Ishikawa (cell line): ENCODE measurements at regions not wholly inside any gene's neighbourhood (a gene's known extent, or its start where the extent isn't known, plus 50 kb on each side); places are given as distances from the start of the nearest gene placed in this dataset.

Experiments
- CEBPB ChIP-seq: IDR thresholded peaks from 2 replicates; pipeline ENCODE4 v1.6.1; 2012
- CREB1 ChIP-seq: IDR thresholded peaks from 2 replicates; pipeline ENCODE4 v1.6.1; 2012; ENCODE audit warnings: low read depth
- EGR1 ChIP-seq: IDR thresholded peaks from 2 replicates; pipeline ENCODE4 v1.6.1; 2012
- EP300 ChIP-seq: IDR thresholded peaks from 2 replicates; pipeline ENCODE4 v1.6.1; 2012; ENCODE audit warnings: borderline replicate concordance
- FOXM1 ChIP-seq: IDR thresholded peaks from 2 replicates; pipeline ENCODE4 v1.6.1; 2012; ENCODE audit warnings: low read depth, borderline replicate concordance
- NFIC ChIP-seq: IDR thresholded peaks from 2 replicates; pipeline ENCODE4 v1.6.1; 2012
- RAD21 ChIP-seq: IDR thresholded peaks from 2 replicates; pipeline ENCODE4 v1.6.1; 2012; ENCODE audit warnings: low read depth
- TAF1 ChIP-seq: IDR thresholded peaks from 2 replicates; pipeline ENCODE4 v1.6.1; 2012; ENCODE audit warnings: low read depth, mild to moderate bottlenecking
- TCF12 ChIP-seq: IDR thresholded peaks from 2 replicates; pipeline ENCODE4 v1.6.1; 2012; ENCODE audit warnings: low read depth
- TEAD4 ChIP-seq: IDR thresholded peaks from 2 replicates; pipeline ENCODE4 v1.6.1; 2012
- YY1 ChIP-seq: IDR thresholded peaks from 2 replicates; pipeline ENCODE4 v1.6.1; 2012; ENCODE audit warnings: low read depth
- ZBTB7A ChIP-seq: IDR thresholded peaks from 2 replicates; pipeline ENCODE4 v1.6.1; 2012; ENCODE audit warnings: low read depth
- TF ChIP-seq, protein P1 (sequence below): IDR thresholded peaks from 2 replicates; pipeline ENCODE4 v1.6.1; 2012
- TF ChIP-seq, protein P2 (sequence below): IDR thresholded peaks from 2 replicates; pipeline ENCODE4 v1.6.1; 2012
- TF ChIP-seq, protein P3 (sequence below): IDR thresholded peaks from 2 replicates; pipeline ENCODE4 v1.6.1; 2012; ENCODE audit warnings: low read depth, mild to moderate bottlenecking

DNA sequence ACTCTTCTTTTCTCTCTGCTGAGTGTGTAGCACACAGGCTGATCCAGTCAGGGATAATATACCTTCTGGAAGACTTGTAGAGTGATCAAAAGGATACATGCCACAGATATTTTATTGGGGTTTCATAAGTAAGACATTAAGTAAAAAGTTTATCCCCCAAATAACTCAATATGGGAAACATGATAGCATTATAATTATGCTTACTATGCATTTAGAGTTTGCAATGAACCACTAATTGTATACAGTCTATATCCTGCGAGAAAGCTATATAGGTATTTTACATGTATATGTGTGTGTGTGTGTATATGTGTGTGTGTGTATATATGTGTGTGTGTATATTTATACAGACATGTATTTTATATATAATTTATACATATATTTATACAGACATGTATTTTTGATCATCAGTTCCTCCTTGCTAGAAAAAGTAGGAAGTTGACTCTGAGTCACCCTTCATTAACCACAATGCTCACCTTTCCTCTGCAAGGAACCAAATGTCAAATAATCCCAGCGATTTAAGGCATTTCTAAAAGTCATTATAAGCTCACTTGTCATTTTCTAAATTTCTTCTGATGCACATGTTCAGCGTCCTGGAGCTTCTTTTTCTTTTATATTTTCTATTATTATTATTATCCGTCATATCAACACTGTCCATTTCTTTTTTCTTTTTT, 312.5 kb upstream of the OBI1 start:
- TF ChIP-seq CREB1 (no peak), YY1 (no peak), FOXM1 (no peak), NFIC (no peak), TEAD4 (no peak), EP300 (no peak), EGR1 (no peak)
- TF ChIP-seq, protein P1, sequence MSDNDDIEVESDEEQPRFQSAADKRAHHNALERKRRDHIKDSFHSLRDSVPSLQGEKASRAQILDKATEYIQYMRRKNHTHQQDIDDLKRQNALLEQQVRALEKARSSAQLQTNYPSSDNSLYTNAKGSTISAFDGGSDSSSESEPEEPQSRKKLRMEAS: no peak
- TF ChIP-seq, protein P2, sequence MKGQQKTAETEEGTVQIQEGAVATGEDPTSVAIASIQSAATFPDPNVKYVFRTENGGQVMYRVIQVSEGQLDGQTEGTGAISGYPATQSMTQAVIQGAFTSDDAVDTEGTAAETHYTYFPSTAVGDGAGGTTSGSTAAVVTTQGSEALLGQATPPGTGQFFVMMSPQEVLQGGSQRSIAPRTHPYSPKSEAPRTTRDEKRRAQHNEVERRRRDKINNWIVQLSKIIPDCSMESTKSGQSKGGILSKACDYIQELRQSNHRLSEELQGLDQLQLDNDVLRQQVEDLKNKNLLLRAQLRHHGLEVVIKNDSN: no peak

DNA sequence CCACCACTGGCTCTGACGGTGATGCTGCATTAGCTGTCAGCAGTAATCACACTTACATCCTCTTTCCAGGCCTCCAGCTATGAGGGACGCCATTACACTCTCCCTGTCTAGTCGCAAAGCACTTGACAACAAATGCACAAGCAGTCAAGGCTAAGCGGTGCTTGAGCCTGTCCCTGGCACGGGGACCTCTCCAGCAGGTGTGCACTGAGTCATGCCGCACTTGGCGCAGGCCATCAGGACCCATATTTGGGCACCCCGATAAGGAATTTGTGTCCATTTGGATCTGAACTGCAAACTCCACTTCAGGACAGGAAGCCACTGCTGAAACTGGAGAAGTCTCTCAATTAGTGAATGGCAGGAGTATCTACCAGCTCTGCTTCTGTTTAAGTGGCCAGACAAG, 301.9 kb upstream of the OBI1 start:
- TF ChIP-seq ZBTB7A: no peak
- TF ChIP-seq, protein P1: no peak
- TF ChIP-seq, protein P3, sequence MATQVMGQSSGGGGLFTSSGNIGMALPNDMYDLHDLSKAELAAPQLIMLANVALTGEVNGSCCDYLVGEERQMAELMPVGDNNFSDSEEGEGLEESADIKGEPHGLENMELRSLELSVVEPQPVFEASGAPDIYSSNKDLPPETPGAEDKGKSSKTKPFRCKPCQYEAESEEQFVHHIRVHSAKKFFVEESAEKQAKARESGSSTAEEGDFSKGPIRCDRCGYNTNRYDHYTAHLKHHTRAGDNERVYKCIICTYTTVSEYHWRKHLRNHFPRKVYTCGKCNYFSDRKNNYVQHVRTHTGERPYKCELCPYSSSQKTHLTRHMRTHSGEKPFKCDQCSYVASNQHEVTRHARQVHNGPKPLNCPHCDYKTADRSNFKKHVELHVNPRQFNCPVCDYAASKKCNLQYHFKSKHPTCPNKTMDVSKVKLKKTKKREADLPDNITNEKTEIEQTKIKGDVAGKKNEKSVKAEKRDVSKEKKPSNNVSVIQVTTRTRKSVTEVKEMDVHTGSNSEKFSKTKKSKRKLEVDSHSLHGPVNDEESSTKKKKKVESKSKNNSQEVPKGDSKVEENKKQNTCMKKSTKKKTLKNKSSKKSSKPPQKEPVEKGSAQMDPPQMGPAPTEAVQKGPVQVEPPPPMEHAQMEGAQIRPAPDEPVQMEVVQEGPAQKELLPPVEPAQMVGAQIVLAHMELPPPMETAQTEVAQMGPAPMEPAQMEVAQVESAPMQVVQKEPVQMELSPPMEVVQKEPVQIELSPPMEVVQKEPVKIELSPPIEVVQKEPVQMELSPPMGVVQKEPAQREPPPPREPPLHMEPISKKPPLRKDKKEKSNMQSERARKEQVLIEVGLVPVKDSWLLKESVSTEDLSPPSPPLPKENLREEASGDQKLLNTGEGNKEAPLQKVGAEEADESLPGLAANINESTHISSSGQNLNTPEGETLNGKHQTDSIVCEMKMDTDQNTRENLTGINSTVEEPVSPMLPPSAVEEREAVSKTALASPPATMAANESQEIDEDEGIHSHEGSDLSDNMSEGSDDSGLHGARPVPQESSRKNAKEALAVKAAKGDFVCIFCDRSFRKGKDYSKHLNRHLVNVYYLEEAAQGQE: no peak
- TF ChIP-seq TCF12: no peak
- TF ChIP-seq CREB1: no peak
- no peak for TF ChIP-seq EGR1
- TF ChIP-seq NFIC: no peak
- no peak for TF ChIP-seq TEAD4
- TF ChIP-seq YY1: no peak
- TF ChIP-seq FOXM1: no peak
- TF ChIP-seq CEBPB: no peak
- no peak for TF ChIP-seq RAD21
- no peak for TF ChIP-seq EP300
- no peak for TF ChIP-seq TAF1
- TF ChIP-seq, protein P2: no peak

DNA sequence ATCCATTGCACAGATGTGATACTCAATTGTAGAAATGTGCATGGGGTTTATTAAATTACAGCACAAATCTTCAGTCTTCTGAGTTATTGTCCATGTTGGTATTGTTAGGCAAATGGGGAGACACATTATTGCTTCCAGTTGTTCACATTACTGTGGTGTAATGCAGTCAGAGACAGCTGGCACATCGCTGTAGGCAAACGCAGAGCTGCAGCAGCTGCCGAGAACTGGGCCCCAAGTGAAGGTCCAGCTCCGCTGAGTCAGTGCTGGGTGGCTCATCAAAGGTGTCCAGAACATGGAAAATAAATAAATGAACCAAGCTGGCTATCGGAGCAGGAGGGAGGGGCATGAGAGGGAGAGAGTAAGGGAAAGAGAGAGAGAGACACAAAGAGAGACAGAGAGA, 299.1 kb upstream of the OBI1 start:
- TF ChIP-seq, protein P3: no peak
- TF ChIP-seq EP300 (no peak), TAF1 (no peak), FOXM1 (no peak), YY1 (no peak)
- TF ChIP-seq, protein P2: no peak
- TF ChIP-seq, protein P1: no peak

DNA sequence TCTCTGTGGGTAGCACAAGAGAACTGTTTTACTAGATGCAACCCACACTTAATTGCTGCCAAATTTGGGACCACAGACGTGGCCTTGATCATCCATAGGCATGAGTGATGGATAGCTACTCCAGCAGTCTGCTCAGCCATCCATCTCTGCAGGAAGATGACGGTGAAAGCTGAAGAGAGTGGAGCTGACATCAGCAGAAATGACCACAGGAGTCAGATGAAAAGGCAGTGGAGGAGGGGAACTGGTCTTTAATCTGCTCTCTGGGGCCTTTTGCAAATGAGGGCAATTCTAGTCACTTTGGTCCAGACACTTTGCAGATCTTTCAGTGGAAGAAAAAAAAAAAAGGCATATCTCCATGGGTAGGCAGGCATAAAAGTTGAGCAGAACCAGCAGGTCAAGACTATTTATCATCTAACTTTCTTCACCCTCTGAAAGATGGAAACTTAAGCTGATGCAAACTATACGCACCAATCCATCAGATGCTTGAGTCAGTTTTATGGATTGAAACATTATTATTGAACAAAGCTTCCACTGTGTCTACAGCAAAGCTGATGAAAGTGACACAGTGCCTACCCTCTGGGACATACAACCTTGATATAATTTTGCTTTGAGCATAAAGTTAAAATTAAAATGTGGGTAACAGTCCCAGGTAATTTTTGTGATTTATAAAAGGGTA, 281.6 kb upstream of the OBI1 start:
- TF ChIP-seq YY1 (no peak), CREB1 (no peak), TAF1 (no peak), TCF12 (no peak), ZBTB7A (no peak), FOXM1 (no peak), TEAD4 (no peak), CEBPB (no peak), EP300 (no peak), NFIC (no peak), RAD21 (no peak)
- TF ChIP-seq, protein P2: no peak
- TF ChIP-seq, protein P1: no peak
